GM12875 (cell line): ENCODE measurements at regions not wholly inside any gene's neighbourhood (a gene's known extent, or its start where the extent isn't known, plus 50 kb on each side); places are given as distances from the start of the nearest gene placed in this dataset.
A peak's percentile ranks its signal among the peaks of the same experiment; 100 is the strongest.

ENCODE experiments used
- H3K4me3 ChIP-seq: one replicate; pipeline ENCODE4 v1.5.1; 2011; ENCODE audit warnings: low read depth, low read length, control low read depth
- CTCF ChIP-seq: IDR thresholded peaks from 2 replicates; pipeline ENCODE4 v1.5.1; 2011; ENCODE audit warnings: low read depth, mild to moderate bottlenecking, control low read depth, inconsistent platforms, low read length, moderate library complexity, borderline replicate concordance; ENCODE audit not compliant: insufficient read depth

- no peak for TF ChIP-seq CTCF
- no peak overlapping the region for H3K4me3 ChIP-seq
Measured at GRCh38 chr19:28884786-28885476, 328.0 kb downstream of the UQCRFS1 start.

GRCh38 chr19:28883241-28883693 lies 329.7 kb downstream of the UQCRFS1 start:
- no peak overlapping the region for H3K4me3 ChIP-seq
- TF ChIP-seq CTCF: no peak

- H3K4me3 ChIP-seq: no peak overlapping the region
- TF ChIP-seq CTCF: no peak
Measured at GRCh38 chr19:28882818-28883217, 330.1 kb downstream of the UQCRFS1 start.

- TF ChIP-seq CTCF: no peak
- H3K4me3 ChIP-seq: no peak overlapping the region
Measured at GRCh38 chr19:28881616-28882015, 331.3 kb downstream of the UQCRFS1 start.

GRCh38 chr19:28880735-28881401 lies 332.1 kb downstream of the UQCRFS1 start:
- no peak overlapping the region for H3K4me3 ChIP-seq
- TF ChIP-seq CTCF: no peak

- TF ChIP-seq CTCF: 0 out of 2 replicates have a peak, but pooled peaks have one; percentile 25
- no peak overlapping the region for H3K4me3 ChIP-seq
Measured at GRCh38 chr19:28878862-28879566, 333.9 kb downstream of the UQCRFS1 start.

- TF ChIP-seq CTCF: no peak
Measured at GRCh38 chr19:28876609-28877123, 336.3 kb downstream of the UQCRFS1 start.

More at GRCh38 chr19:28876609-28877123, 336.3 kb downstream of the UQCRFS1 start:
- no peak overlapping the region for H3K4me3 ChIP-seq
